SK-N-SH (cell line): ENCODE measurements at regions not wholly inside any gene's neighbourhood (a gene's known extent, or its start where the extent isn't known, plus 50 kb on each side); places are given as distances from the start of the nearest gene placed in this dataset.

ENCODE experiments used
- CTCF ChIA-PET: fragments of 300-600, 350-600 bp; formaldehyde crosslinking; extraction: SDS; loops from one replicate; lab custom pipeline; 2021; lab: Yijun Ruan, JAX
- POLR2A ChIA-PET: fragments of 350-600 bp; sonication (Branson Sonifier 250); formaldehyde crosslinking; extraction: SDS; loops from one replicate; lab custom pipeline; 2020; ENCODE audit warnings: antibody characterized with exemption, inconsistent platforms; lab: Yijun Ruan, JAX
- DNase-seq: peaks from one replicate; pipeline ENCODE4 v3.0.0; 2012
- H2AFZ ChIP-seq: fragments of 200-600 bp; sonication (generic); 2 replicates; pipeline ENCODE4 v1.8.1; 2016; ENCODE audit warnings: antibody characterized with exemption, mild to moderate bottlenecking, low read depth
- H3F3A ChIP-seq: fragments of 200-600 bp; sonication (generic); replicated peaks from 2 replicates; pipeline ENCODE3; 2016; ENCODE audit warnings: antibody characterized with exemption, mild to moderate bottlenecking; ENCODE audit not compliant: insufficient read depth
- H3K27ac ChIP-seq, 2 experiments: fragments of 200-500 bp in 1 of 2; fragments of 200-600 bp in 1 of 2; sonication (Bioruptor generic) in 1 of 2; sonication (generic), shearing (Covaris generic) in 1 of 2; 2 replicates each; pipeline versions ENCODE4 v1.5.1 to v1.6.1; 2014 to 2016; ENCODE audit warnings: low read depth in 2 of 2, inconsistent platforms in 1 of 2, low read length in 1 of 2, mild to moderate bottlenecking in 1 of 2, mixed read lengths in 1 of 2
- H3K27me3 ChIP-seq: fragments of 200-600 bp; sonication (generic), shearing (Covaris generic); 2 replicates; pipeline ENCODE4 v1.6.1; 2016; ENCODE audit warnings: mixed run types; ENCODE audit not compliant: insufficient read depth
- H3K36me3 ChIP-seq, 2 experiments: fragments of 200-500 bp in 1 of 2; fragments of 200-600 bp in 1 of 2; sonication (Bioruptor generic) in 1 of 2; sonication (generic) in 1 of 2; replicated peaks in 1 of 2; 2 replicates each; pipeline versions ENCODE3 to v1.5.1; 2014 to 2016; ENCODE audit warnings: low read length in 1 of 2, mild to moderate bottlenecking in 1 of 2; ENCODE audit not compliant: insufficient read depth in 2 of 2, control insufficient read depth in 1 of 2
- H3K4me1 ChIP-seq, 2 experiments: fragments of 200-500 bp in 1 of 2; fragments of 200-600 bp in 1 of 2; sonication (Bioruptor generic) in 1 of 2; sonication (generic), shearing (Covaris generic) in 1 of 2; 2 replicates each; pipeline versions ENCODE4 v1.5.1 to v1.6.1; 2014 to 2016; ENCODE audit warnings: low read depth in 1 of 2, low read length in 1 of 2, mixed run types in 1 of 2; ENCODE audit not compliant: insufficient read depth in 2 of 2, control insufficient read depth in 1 of 2
- H3K4me2 ChIP-seq: fragments of 200-600 bp; sonication (generic), shearing (Covaris generic); 2 replicates; pipeline ENCODE4 v1.6.1; 2017; ENCODE audit warnings: mixed run types
- H3K4me3 ChIP-seq, 2 experiments: fragments of 200-500 bp in 1 of 2; fragments of 200-600 bp in 1 of 2; sonication (Bioruptor generic) in 1 of 2; sonication (generic), shearing (Covaris generic) in 1 of 2; 2 replicates each; pipeline versions ENCODE4 v1.5.1 to v1.8.1; 2014 to 2016; ENCODE audit warnings: low read depth in 2 of 2, inconsistent platforms in 1 of 2, low read length in 1 of 2, mild to moderate bottlenecking in 1 of 2, mixed read lengths in 1 of 2, moderate library complexity in 1 of 2
- H3K79me2 ChIP-seq: fragments of 200-600 bp; sonication (generic); 2 replicates; pipeline ENCODE4 v1.8.1; 2017; ENCODE audit warnings: mild to moderate bottlenecking; ENCODE audit not compliant: insufficient read depth
- H3K9ac ChIP-seq: fragments of 200-600 bp; sonication (generic); 2 replicates; pipeline ENCODE4 v1.6.1; 2017; ENCODE audit warnings: mixed run types
- H3K9me2 ChIP-seq: fragments of 200-600 bp; sonication (generic); 2 replicates; pipeline ENCODE4 v1.6.1; 2017; ENCODE audit warnings: mixed run types
- H3K9me3 ChIP-seq: fragments of 200-600 bp; sonication (generic); 2 replicates; pipeline ENCODE4 v1.6.1; 2017; ENCODE audit warnings: mixed run types, mild to moderate bottlenecking, moderate library complexity
- H4K20me1 ChIP-seq: fragments of 200-600 bp; sonication (generic); 2 replicates; pipeline ENCODE4 v1.6.1; 2017; ENCODE audit warnings: mild to moderate bottlenecking, mixed run types; ENCODE audit not compliant: insufficient read depth
- ELF1 ChIP-seq: IDR thresholded peaks from 2 replicates; pipeline ENCODE4 v1.4.0; 2012
- EP300 ChIP-seq, 2 experiments: IDR thresholded peaks; 2 replicates each; pipeline versions ENCODE4 v1.4.0 to v1.6.1; 2012; ENCODE audit warnings: borderline replicate concordance in 1 of 2, low read depth in 1 of 2, low read length in 1 of 2
- FOSL2 ChIP-seq: IDR thresholded peaks from 2 replicates; pipeline ENCODE4 v1.4.0; 2012; ENCODE audit warnings: low read depth, mild to moderate bottlenecking, moderate library complexity, borderline replicate concordance
- GATA2 ChIP-seq: sonication (generic); formaldehyde crosslinking; IDR thresholded peaks from 2 replicates; pipeline ENCODE4 v1.5.0; 2020; ENCODE audit warnings: mild to moderate bottlenecking, missing genetic modification reagents
- JUND ChIP-seq: IDR thresholded peaks from 2 replicates; pipeline ENCODE4 v1.4.0; 2012
- MXI1 ChIP-seq: IDR thresholded peaks from 2 replicates; pipeline ENCODE4 v1.6.1; 2012; ENCODE audit warnings: mild to moderate bottlenecking, low read depth, low read length, improper control_type of control experiment
- NFIC ChIP-seq: IDR thresholded peaks from 2 replicates; pipeline ENCODE4 v1.4.0; 2012; ENCODE audit warnings: borderline replicate concordance
- POLR2AphosphoS5 ChIP-seq: IDR thresholded peaks from 2 replicates; pipeline ENCODE4 v1.6.1; 2012; ENCODE audit warnings: low read depth, low read length
- RXRA ChIP-seq: IDR thresholded peaks from 2 replicates; pipeline ENCODE4 v1.4.0; 2012; ENCODE audit warnings: low read depth, mild to moderate bottlenecking, borderline replicate concordance
- SMC3 ChIP-seq: IDR thresholded peaks from 2 replicates; pipeline ENCODE4 v1.6.1; 2012; ENCODE audit warnings: low read depth, low read length, improper control_type of control experiment
- TAF1 ChIP-seq: IDR thresholded peaks from 2 replicates; pipeline ENCODE4 v1.6.1; 2012; ENCODE audit warnings: low read depth, mild to moderate bottlenecking, low read length, moderate library complexity, borderline replicate concordance
- TCF12 ChIP-seq: IDR thresholded peaks from 2 replicates; pipeline ENCODE4 v1.4.0; 2012
- TEAD4 ChIP-seq: IDR thresholded peaks from 2 replicates; pipeline ENCODE4 v1.4.0; 2012; ENCODE audit warnings: mild to moderate bottlenecking, borderline replicate concordance; ENCODE audit not compliant: insufficient read depth
- WGBS: methylation state at CpG from one replicate; pipeline ENCODE4 v1.1.6; 2017; ENCODE audit warnings: low lambda C conversion rate; 5-methylcytosine and 5-hydroxymethylcytosine counted together
- TF ChIP-seq, protein P1 (sequence below): IDR thresholded peaks from 2 replicates; pipeline ENCODE4 v1.4.0; 2012; ENCODE audit warnings: low read depth, borderline replicate concordance
- TF ChIP-seq, protein P2 (sequence below): fragments of 150-350 bp; IDR thresholded peaks from 2 replicates; pipeline ENCODE4 v1.6.1; 2016; ENCODE audit warnings: mild to moderate bottlenecking, low read depth, low read length
- TF ChIP-seq, protein P3 (sequence below): IDR thresholded peaks from 2 replicates; pipeline ENCODE4; 2012
- TF ChIP-seq, protein P4 (sequence below): IDR thresholded peaks from 2 replicates; pipeline ENCODE4 v1.6.1; 2012; ENCODE audit warnings: mild to moderate bottlenecking, low read depth, low read length, moderate library complexity
- TF ChIP-seq, protein P5 (sequence below): fragments of 150-350 bp; IDR thresholded peaks from 2 replicates; pipeline ENCODE4 v1.6.1; 2017; ENCODE audit warnings: antibody characterized with exemption, low read length, low read depth, borderline replicate concordance
- TF ChIP-seq, protein P6 (sequence below): IDR thresholded peaks from 2 replicates; pipeline ENCODE4 v1.4.0; 2012; ENCODE audit warnings: low read depth, borderline replicate concordance

DNA sequence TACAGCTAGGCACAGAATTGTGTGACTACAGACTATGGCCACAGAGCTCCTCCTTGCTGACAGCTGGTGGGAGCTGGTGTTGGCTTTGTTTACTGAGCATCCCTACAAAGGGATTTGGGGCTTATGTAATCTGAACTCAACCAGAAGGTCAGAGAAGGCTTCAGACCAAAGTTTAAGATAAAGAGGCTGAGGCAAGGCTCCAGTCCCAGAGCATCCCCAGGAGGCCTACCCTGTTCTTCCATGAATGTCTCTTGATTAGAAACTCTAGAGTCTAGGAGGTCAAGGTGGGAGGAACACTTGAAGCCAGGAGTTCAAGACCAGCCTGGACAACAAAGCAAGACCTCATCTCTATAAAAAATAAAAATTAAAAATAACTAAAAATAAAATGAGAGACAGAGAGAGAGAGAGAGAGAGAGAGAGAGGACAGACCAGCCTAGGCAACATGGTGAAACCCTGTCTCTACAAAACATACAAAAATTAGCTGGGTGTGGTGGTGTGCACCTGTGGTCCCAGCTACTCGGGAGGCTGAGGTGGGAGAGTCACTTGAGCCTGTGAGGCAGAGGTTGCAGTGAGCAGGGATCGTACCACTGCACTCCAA is 125.5 kb upstream of the SERPIND1 start:
- no peaks in the 10 kb centered on the region for H3F3A ChIP-seq
- no peak overlapping the region for H3K27ac ChIP-seq
- no peaks in the 10 kb centered on the region for H3K9me3 ChIP-seq
- no peaks in the 10 kb centered on the region for H3K27me3 ChIP-seq
- no peaks in the 10 kb centered on the region for H3K4me1 ChIP-seq
- CTCF ChIA-PET, result no interaction called here
- no peak overlapping the region for H2AFZ ChIP-seq
- no peaks in the 10 kb centered on the region for H3K9me2 ChIP-seq
- POLR2A ChIA-PET, result no interaction called here
- no peaks in the 10 kb centered on the region for H4K20me1 ChIP-seq
- DNase-seq, result no peak
- 36% methylated on average over 2 of the region's 2 CpGs for WGBS
- no peak overlapping the region for H3K4me2 ChIP-seq
- TF ChIP-seq, protein P1, sequence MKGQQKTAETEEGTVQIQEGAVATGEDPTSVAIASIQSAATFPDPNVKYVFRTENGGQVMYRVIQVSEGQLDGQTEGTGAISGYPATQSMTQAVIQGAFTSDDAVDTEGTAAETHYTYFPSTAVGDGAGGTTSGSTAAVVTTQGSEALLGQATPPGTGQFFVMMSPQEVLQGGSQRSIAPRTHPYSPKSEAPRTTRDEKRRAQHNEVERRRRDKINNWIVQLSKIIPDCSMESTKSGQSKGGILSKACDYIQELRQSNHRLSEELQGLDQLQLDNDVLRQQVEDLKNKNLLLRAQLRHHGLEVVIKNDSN, result no peak
- TF ChIP-seq, protein P2, sequence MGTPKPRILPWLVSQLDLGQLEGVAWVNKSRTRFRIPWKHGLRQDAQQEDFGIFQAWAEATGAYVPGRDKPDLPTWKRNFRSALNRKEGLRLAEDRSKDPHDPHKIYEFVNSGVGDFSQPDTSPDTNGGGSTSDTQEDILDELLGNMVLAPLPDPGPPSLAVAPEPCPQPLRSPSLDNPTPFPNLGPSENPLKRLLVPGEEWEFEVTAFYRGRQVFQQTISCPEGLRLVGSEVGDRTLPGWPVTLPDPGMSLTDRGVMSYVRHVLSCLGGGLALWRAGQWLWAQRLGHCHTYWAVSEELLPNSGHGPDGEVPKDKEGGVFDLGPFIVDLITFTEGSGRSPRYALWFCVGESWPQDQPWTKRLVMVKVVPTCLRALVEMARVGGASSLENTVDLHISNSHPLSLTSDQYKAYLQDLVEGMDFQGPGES, result no peak
- TF ChIP-seq JUND, result no peak
- no peak for TF ChIP-seq EP300 (IDR thresholded peaks at IDR 0.05; ENCODE audit: borderline replicate concordance in 1 of 2, low read depth in 1 of 2, low read length in 1 of 2)
- TF ChIP-seq TCF12, result no peak
- no peak for TF ChIP-seq TAF1
- no peak for TF ChIP-seq GATA2 (CRISPR knock-in tag)
- TF ChIP-seq FOSL2, result no peak
- no peak for TF ChIP-seq NFIC
- TF ChIP-seq, protein P3, sequence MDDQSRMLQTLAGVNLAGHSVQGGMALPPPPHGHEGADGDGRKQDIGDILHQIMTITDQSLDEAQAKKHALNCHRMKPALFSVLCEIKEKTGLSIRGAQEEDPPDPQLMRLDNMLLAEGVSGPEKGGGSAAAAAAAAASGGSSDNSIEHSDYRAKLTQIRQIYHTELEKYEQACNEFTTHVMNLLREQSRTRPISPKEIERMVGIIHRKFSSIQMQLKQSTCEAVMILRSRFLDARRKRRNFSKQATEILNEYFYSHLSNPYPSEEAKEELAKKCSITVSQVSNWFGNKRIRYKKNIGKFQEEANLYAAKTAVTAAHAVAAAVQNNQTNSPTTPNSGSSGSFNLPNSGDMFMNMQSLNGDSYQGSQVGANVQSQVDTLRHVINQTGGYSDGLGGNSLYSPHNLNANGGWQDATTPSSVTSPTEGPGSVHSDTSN, result no peak
- TF ChIP-seq ELF1, result no peak
- TF ChIP-seq, protein P4, sequence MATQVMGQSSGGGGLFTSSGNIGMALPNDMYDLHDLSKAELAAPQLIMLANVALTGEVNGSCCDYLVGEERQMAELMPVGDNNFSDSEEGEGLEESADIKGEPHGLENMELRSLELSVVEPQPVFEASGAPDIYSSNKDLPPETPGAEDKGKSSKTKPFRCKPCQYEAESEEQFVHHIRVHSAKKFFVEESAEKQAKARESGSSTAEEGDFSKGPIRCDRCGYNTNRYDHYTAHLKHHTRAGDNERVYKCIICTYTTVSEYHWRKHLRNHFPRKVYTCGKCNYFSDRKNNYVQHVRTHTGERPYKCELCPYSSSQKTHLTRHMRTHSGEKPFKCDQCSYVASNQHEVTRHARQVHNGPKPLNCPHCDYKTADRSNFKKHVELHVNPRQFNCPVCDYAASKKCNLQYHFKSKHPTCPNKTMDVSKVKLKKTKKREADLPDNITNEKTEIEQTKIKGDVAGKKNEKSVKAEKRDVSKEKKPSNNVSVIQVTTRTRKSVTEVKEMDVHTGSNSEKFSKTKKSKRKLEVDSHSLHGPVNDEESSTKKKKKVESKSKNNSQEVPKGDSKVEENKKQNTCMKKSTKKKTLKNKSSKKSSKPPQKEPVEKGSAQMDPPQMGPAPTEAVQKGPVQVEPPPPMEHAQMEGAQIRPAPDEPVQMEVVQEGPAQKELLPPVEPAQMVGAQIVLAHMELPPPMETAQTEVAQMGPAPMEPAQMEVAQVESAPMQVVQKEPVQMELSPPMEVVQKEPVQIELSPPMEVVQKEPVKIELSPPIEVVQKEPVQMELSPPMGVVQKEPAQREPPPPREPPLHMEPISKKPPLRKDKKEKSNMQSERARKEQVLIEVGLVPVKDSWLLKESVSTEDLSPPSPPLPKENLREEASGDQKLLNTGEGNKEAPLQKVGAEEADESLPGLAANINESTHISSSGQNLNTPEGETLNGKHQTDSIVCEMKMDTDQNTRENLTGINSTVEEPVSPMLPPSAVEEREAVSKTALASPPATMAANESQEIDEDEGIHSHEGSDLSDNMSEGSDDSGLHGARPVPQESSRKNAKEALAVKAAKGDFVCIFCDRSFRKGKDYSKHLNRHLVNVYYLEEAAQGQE, result no peak
- TF ChIP-seq POLR2AphosphoS5, result no peak
- no peak for TF ChIP-seq SMC3
- TF ChIP-seq RXRA, result no peak
- TF ChIP-seq, protein P5, sequence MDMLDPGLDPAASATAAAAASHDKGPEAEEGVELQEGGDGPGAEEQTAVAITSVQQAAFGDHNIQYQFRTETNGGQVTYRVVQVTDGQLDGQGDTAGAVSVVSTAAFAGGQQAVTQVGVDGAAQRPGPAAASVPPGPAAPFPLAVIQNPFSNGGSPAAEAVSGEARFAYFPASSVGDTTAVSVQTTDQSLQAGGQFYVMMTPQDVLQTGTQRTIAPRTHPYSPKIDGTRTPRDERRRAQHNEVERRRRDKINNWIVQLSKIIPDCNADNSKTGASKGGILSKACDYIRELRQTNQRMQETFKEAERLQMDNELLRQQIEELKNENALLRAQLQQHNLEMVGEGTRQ, result no peak
- TF ChIP-seq, protein P6, sequence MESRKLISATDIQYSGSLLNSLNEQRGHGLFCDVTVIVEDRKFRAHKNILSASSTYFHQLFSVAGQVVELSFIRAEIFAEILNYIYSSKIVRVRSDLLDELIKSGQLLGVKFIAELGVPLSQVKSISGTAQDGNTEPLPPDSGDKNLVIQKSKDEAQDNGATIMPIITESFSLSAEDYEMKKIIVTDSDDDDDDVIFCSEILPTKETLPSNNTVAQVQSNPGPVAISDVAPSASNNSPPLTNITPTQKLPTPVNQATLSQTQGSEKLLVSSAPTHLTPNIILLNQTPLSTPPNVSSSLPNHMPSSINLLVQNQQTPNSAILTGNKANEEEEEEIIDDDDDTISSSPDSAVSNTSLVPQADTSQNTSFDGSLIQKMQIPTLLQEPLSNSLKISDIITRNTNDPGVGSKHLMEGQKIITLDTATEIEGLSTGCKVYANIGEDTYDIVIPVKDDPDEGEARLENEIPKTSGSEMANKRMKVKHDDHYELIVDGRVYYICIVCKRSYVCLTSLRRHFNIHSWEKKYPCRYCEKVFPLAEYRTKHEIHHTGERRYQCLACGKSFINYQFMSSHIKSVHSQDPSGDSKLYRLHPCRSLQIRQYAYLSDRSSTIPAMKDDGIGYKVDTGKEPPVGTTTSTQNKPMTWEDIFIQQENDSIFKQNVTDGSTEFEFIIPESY, result no peak
- TF ChIP-seq TEAD4, result no peak
- TF ChIP-seq MXI1, result no peak
- H3K36me3 ChIP-seq, result no peaks in the 10 kb centered on the region
- H3K4me3 ChIP-seq, result no peak overlapping the region
- H3K9ac ChIP-seq, result no peak overlapping the region
- H3K79me2 ChIP-seq, result no peaks in the 10 kb centered on the region
